HPDE6-E6E7 (cell line): ENCODE measurements at regions not wholly inside any gene's neighbourhood (a gene's known extent, or its start where the extent isn't known, plus 50 kb on each side); places are given as distances from the start of the nearest gene placed in this dataset.

Experiments used
- DNase-seq: peaks from one replicate; pipeline ENCODE4 v3.0.0; 2011; ENCODE audit warnings: missing footprints; ENCODE audit errors: extremely low spot score

DNA sequence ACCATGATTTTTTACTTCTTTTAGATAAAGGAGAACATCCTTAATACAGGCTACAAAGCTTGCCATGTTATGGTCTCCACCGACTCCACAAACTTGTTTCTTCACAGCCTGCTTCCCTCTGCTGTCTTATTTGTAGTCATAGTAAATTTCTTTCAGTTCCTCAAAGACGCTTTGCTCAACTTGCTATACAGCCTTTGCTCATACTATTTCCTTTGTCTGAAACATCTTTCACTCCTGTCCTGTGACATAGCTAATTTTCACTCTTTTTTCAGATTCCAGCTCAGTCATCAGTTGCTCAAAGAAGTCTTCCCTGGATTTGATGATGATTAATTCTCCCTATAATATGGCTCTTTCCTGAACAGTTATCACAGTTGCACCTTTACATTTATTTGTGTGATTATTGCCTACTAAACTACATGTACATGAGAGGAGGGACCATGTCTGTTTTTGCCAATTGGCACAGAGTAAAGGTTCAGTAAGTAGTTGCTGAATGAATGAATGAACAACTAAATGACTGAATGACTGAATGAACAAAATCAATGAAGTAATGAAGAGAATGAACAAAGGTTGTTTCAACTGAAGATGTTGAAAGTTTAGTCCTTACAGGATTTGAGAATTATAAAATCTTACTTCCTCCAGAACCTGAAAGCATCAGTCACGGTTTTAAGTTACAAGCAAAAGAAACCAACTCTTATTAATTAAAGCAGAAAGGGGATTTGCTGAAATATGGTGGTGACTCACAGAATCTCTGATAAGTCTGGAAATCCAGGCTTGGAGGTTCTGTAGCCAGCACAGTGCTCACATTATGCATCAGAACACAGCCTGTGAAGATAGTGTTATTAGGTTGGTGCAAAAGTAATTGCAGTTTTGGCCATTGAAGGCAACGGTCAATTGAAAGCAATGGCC lies 186.4 kb upstream of the FAM98A start:
- no peak for DNase-seq

GRCh38 chr2:33784488-33784887 lies 185.4 kb upstream of the FAM98A start:
- DNase-seq, result no peak

DNA sequence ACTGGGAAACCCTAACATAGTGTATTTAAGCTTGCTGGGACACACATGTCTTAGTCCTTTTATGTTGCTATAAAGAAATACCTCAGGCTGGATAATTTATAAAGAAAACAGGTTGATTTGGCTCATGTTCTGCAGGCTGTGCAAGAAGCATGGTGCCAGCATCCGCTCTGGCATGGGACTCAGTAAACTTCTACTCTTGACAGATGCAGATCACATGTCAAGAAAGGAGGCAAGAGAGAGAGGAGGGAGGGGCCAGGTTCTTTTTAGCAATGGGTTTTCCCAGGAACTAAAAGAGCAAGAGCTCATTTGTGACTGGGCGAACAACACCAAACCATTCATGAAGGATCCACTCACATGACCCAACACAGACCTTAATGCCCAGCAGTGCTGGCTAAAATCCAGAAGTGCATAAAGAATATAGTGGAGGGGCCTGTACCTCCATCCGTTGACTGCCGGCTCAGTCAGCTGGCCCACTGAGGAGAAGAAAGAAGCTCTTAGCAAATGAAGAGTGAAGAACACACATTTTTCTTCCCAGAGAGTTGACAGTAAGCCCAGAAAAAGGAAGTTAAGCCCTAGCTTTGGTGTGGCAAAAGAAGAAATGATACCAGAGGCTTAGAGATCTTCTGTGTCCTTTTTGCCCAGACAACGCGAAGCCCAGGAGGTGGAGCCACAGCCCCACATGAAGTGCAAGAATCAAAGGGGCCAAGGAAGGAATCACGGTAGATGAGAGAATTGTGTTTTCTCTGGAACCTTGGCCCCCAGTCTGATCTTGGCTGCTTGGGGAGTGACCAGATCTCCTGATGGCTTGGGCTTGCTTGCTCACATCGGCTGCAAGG lies 183.5 kb upstream of the FAM98A start:
- DNase-seq, result no peak

DNA sequence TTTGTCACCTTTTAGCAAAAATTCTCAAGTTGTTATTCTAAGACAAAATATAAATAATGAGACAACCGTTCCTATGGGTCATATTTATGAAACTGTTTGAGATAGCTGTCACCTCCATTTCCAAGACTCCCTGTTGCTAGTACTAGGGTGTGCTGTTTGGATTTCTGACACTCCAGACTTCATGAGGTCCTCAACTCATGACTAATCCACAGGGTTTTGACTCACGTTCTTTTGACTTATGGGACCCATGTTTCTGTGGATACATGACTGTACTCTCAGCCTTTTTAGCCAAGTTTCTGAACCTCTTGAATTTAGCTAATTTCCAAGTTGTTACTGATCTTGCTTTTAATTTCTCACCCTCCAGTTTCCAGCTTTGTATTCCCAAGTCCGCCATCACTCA lies 178.7 kb upstream of the FAM98A start:
- no peak for DNase-seq

- no peak for DNase-seq
Measured at GRCh38 chr2:33775306-33775705, 176.2 kb upstream of the FAM98A start.

DNA sequence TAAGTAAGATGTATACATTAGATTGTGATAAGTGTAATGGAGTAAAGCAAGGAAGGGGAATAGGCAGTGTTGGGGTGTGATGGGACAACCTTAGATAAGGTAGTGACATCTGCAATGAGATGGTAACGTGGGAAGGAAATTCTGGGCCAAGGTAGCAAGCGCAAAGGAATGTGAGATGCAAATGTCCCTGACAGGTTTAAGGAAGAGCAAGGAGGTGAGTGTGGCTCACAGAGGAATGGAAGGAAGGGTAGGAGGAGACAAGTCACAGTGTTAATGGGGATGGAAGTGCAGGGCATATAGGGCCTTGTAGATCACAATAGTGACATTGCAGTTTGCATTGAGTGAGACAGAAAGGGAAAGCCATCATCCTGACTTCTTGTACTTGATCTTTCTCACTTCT lies 170.9 kb upstream of the FAM98A start:
- no peak for DNase-seq

DNA sequence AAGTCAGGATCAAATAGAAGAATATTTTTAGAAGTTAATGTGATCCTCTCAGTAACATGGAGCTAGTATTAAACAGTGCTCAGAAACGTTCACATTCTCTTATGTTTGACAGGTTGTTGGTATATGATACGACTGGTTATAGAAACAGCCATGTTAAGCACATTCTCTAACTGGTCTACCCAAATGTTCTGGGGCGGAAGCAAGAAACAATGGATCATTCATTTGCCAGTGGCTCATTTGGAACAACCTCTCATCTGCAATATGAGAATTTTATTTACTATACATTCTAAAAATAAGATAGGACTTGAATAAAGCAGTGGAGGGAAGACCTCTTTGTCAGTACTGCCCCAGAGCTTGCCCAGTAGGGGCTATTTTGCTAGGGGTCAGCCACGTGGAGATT lies 167.1 kb upstream of the FAM98A start:
- no peak for DNase-seq

- no peak for DNase-seq
Measured at GRCh38 chr2:33765122-33765521, 166.0 kb upstream of the FAM98A start.

DNA sequence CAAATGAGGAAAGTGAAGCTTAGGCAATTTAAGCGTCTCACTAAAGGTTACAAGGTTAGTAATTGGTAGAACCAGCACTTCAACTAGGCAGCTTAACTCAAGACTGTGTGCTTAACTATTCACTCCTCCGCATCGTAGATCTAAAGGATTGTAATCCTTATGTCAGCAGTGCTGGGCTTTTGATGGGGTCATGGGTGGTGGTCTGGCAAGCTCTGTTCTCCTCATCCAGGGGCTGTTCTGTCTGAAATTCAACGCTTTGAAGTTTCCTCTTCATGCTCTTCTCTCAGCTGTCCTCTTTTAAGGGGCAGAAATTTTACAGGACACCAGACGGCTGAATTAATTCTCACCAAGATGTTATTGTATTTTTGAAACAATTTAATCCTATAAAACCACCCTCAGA lies 165.5 kb upstream of the FAM98A start:
- no peak for DNase-seq

DNA sequence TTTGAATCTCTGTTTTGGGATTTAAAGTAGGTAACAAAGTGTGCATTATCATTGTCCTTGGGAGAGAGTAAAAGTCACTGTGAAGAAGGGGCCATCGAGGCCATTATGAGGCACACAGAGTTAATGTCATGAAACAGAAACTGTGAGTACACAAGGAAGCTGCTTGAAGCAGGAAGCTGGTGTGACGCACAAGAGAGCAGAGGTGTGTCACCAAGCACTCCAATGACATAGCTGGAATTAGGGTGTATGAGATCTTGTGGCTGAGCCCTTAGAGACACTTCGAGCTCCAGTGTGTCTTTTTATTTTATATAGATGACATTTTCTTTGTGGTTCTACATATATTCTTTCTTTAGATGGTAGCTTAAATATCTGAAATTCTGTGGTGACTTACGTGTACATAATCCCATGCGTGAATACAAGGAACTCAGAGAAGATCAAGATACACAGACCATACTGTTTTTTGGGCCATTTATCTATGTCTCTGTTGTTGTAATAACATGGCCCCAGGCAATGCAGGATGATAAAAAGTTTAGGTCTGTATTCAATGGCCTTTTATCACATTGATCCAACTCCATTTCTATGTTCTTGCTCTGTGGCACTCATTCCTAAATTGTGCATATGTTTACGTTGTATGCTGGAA lies 164.7 kb upstream of the FAM98A start:
- DNase-seq, result no peak

DNA sequence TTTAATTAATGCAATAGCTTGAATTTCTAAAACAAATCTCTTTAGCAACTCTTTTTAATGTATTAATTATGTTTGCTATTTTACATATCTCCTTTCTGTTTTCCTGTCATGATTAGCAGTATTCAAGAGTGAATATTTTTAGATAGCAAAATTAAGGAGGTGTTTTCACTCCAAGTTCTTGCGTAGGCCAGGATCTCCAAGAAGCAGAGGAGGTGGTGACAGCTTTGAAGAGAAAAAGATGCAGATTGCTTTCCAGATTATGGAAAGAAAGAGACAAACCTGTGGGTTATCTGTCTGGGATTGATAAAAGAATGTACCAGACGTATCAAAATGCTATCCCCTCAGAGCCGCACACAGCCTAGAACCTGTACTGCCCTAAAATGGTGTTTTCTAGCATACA lies 163.5 kb upstream of the FAM98A start:
- DNase-seq, result no peak

- DNase-seq, result no peak
Measured at GRCh38 chr2:33746208-33746800, 147.2 kb upstream of the FAM98A start.

- no peak for DNase-seq
Measured at GRCh38 chr2:33735096-33735495, 136.0 kb upstream of the FAM98A start.

DNA sequence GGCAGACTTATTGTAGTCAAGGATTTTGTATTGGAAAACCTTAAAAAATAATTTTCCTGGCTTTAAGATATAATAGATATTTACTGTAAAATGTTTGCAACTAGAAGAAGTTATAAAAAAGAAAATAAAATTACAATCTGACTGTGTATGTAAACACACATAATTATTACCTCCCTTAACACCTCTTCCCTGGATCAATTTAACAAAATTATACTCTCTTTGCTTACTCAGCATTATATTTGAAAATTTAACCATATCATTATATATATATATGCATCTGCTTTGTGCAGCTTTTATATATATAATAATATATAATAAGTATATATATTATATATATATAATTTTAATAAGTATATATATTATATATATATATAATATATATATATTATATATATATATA lies 131.7 kb upstream of the FAM98A start:
- no peak for DNase-seq

GRCh38 chr2:33730193-33730592 lies 131.1 kb upstream of the FAM98A start:
- no peak for DNase-seq

GRCh38 chr2:33729353-33729752 lies 130.3 kb upstream of the FAM98A start:
- no peak for DNase-seq

GRCh38 chr2:33728106-33728505 lies 129.0 kb upstream of the FAM98A start:
- no peak for DNase-seq

GRCh38 chr2:33727361-33728032 lies 128.4 kb upstream of the FAM98A start:
- no peak for DNase-seq

GRCh38 chr2:33726415-33726814 lies 127.3 kb upstream of the FAM98A start:
- no peak for DNase-seq

- no peak for DNase-seq
Measured at GRCh38 chr2:33723329-33723728, 124.2 kb upstream of the FAM98A start.

DNA sequence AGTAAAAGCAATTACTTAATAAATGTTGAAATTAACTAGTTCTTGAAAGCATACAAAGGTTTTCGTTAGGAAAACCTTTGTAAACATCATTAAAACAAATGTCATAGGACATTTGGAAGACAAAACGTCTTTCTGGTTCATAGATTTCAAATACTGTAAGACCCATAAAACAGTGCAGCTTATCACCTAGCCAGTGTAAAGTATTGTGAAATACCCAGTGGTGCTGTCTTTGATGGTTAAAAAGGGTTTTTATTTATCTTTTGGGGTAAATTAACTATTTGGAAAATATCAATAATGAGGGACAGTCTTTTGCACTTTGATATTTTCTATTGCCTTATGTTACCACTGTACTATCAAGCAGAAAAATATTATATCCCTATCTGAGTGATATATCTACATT lies 120.0 kb upstream of the FAM98A start:
- no peak for DNase-seq

DNA sequence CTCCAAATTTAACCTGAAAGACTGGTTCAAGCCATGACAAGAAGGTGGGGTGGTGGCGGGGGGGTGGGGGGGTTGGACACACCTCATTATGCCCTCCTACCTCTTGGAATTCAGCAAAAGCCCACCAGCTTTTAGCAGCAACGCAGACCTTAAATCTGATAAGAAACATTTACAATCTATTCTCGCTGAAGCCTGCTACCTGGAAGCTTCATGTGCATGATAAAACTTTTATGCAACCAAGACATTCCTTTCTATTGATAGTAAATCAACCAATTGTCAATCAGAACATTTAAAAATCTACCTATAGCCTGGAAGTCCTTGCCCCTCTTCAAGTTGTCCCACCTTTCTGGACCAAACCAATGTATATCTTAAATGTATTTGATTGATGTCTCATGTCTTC lies 113.6 kb upstream of the FAM98A start:
- DNase-seq, result no peak
